NCI-H2107 treated with DMSO at 0.1 percent for 48 hours (cell line): ENCODE measurements at regions not wholly inside any gene's neighbourhood (a gene's known extent, or its start where the extent isn't known, plus 50 kb on each side); places are given as distances from the start of the nearest gene placed in this dataset.

Experiments used
- DNase-seq: peaks from one replicate; lab custom pipeline; 2025; ENCODE audit not compliant: unreplicated experiment; lab: John Stamatoyannopoulos, UW

GRCh38 chr3:68173012-68173634 lies 518.7 kb upstream of the SUCLG2 start:
- DNase-seq = no peak

- DNase-seq = no peak
These were observed 517.6 kb upstream of the SUCLG2 start for GRCh38 chr3:68172039-68172438.

GRCh38 chr3:68163968-68164367 lies 509.6 kb upstream of the SUCLG2 start:
- DNase-seq = no peak

GRCh38 chr3:68163062-68163461 lies 508.6 kb upstream of the SUCLG2 start:
- DNase-seq = no peak

- no peak for DNase-seq
These were observed 508.2 kb upstream of the SUCLG2 start for GRCh38 chr3:68162644-68163043.

GRCh38 chr3:68151359-68151758 lies 496.9 kb upstream of the SUCLG2 start:
- DNase-seq = no peak

GRCh38 chr3:68148447-68148846 lies 494.0 kb upstream of the SUCLG2 start:
- no peak for DNase-seq

GRCh38 chr3:68142441-68142840 lies 488.0 kb upstream of the SUCLG2 start:
- no peak for DNase-seq

- DNase-seq = no peak
These were observed 485.5 kb upstream of the SUCLG2 start for GRCh38 chr3:68139897-68140296.

- no peak for DNase-seq
These were observed 482.0 kb upstream of the SUCLG2 start for GRCh38 chr3:68136411-68136810.

- DNase-seq = no peak
These were observed 480.7 kb upstream of the SUCLG2 start for GRCh38 chr3:68135067-68135466.

GRCh38 chr3:68129065-68129464 lies 474.7 kb upstream of the SUCLG2 start:
- DNase-seq = no peak

GRCh38 chr3:68123231-68123630 lies 468.8 kb upstream of the SUCLG2 start:
- no peak for DNase-seq

GRCh38 chr3:68121287-68121686 lies 466.9 kb upstream of the SUCLG2 start:
- no peak for DNase-seq

- no peak for DNase-seq
These were observed 462.2 kb upstream of the SUCLG2 start for GRCh38 chr3:68116580-68116979.

GRCh38 chr3:68103811-68104210 lies 449.4 kb upstream of the SUCLG2 start:
- DNase-seq = no peak

- no peak for DNase-seq
These were observed 436.2 kb upstream of the SUCLG2 start for GRCh38 chr3:68090571-68090970.

GRCh38 chr3:68089572-68090011 lies 435.2 kb upstream of the SUCLG2 start:
- DNase-seq = no peak

- DNase-seq = no peak
These were observed 434.2 kb upstream of the SUCLG2 start for GRCh38 chr3:68088636-68089035.

GRCh38 chr3:68088216-68088615 lies 433.8 kb upstream of the SUCLG2 start:
- DNase-seq = no peak

GRCh38 chr3:68072062-68072461 lies 417.6 kb upstream of the SUCLG2 start:
- DNase-seq = no peak

- no peak for DNase-seq
These were observed 415.8 kb upstream of the SUCLG2 start for GRCh38 chr3:68070186-68070585.

GRCh38 chr3:68067314-68067713 lies 412.9 kb upstream of the SUCLG2 start:
- no peak for DNase-seq
